IPS DF 19.7 (cell line): ENCODE measurements at regions not wholly inside any gene's neighbourhood (a gene's known extent, or its start where the extent isn't known, plus 50 kb on each side); places are given as distances from the start of the nearest gene placed in this dataset.
"Not testable (repeated sequence)": the region's sequence is repeated elsewhere in the genome, so short reads cannot be mapped to it uniquely, and the experiment has no call there.

Source experiments
- DNase-seq: peaks from one replicate; pipeline ENCODE4 v3.0.0-alpha.2; 2013; ENCODE audit warnings: low read depth, low spot score

- DNase-seq = no peak
These were observed 51.1 kb upstream of the MIER3 start for GRCh38 chr5:57002959-57003485.

- not testable (repeated sequence) for DNase-seq
These were observed 51.6 kb upstream of the MIER3 start for GRCh38 chr5:57003566-57003965.

GRCh38 chr5:57004800-57005199 lies 52.9 kb upstream of the MIER3 start:
- no peak for DNase-seq

DNA sequence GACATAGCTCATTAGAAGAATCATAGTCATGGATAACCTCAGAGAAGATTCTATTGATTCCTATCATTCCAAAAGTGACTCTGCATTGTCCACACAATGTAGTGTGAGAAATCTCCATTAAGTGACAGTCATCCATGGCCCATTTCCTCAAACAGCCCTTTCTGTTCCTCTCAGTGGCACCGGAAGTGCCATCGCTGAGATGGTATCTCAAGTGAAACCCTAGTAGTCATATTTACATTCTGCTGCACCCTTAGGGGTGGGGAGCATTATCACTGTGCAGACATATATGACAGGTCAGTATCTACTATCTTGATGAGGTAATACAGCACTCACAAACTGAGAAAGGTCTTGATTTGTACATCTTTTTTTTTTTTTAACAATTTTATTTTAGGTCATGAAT lies 55.4 kb upstream of the MIER3 start:
- no peak for DNase-seq

DNA sequence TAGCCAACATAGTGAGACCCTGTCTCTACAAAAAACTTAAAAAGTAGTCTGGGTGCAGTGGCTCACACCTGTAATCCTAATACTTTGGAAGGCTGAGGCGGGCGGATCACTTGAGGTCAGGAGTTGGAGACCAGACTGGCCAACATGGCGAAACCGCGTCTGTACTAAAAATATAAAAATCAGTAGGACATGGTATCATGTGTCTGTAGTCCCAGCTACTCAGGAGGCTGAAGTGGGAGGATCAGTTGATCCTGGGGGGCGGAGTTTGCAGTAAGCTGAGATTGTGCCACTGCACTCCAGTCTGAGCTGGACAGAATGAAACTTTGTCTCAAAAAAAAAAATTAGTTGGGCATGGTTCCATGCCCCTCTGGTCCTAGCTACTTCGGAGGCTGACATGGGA lies 57.9 kb upstream of the MIER3 start:
- DNase-seq = no peak

GRCh38 chr5:57010786-57011185 lies 58.9 kb upstream of the MIER3 start:
- no peak for DNase-seq

DNA sequence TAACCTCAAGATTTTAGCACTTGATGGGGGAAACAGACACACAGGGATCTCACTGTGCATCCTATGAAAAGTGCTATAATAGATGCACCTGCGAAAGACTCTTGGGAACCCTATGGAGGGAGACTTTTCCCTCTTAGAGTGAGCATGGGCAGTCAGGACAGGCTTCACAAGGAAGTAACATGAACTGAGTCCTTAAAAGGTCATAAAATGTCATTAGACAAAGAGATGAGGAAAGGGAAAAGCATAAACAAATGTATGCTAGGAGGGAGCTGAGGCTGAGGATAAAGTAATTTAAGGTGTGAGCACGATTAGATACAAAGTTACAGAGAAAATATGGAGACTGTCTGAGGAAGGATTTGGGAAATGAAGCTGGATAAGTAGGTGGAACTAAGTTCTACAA lies 60.6 kb upstream of the MIER3 start:
- DNase-seq = no peak

- no peak for DNase-seq
These were observed 74.0 kb upstream of the MIER3 start for GRCh38 chr5:57025961-57026360.

DNA sequence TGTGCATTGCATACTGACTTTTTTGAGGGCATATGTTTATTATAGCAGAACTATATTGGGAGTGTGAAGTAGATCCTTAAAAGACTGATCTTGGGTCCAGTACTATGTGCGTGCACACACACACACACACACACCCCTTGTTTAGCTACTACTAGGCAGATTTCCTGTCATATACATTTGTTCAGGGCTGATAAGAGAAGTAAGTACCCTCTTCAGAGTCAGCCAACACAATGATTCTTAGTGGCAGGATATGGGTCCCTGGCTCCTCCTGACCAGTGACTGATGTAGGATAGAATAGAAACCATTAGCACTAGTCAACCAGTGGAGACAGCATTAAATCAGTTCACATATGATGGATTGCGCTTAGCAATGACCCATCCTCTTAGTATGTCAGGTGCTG lies 76.2 kb upstream of the MIER3 start:
- DNase-seq = no peak

- DNase-seq = no peak
These were observed 80.2 kb upstream of the MIER3 start for GRCh38 chr5:57032151-57032551.

- DNase-seq = no peak
These were observed 81.2 kb upstream of the MIER3 start for GRCh38 chr5:57033103-57033502.

- DNase-seq = no peak
These were observed 81.6 kb upstream of the MIER3 start for GRCh38 chr5:57033503-57033902.

DNA sequence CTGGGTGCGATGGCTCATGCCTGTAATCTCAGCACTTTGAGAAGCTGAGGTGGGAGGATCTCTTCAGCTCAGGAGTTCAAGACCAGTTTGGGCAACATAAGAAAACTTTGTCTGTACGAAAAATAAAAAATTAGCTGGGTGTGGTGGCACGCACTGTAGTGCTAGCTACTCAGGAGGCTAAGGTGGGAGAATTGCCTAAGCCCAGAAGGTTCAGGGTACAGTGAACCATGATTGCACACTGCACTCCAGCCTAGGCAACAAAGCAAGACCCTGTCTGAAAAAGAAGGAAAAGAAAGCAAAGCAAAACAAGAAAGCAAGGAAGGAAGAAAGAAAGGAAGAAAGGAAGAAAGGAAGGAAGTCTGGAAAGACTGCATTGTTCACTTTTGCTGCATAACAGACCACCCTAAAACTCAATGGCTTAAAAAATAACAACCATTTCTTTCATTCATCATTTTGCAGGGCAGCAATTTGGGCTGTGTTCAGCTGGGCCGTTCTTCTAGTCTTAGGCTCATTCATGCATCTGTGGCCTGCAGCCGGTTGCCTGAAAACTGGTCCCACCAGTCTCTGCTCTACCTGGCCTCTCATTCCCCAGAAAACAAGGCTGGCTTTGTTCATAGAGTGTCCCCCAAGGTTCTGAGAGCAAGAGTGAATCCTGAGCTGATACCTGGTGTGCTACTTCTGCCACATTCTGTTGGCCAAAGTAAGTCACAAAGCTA lies 82.4 kb upstream of the MIER3 start:
- no peak for DNase-seq

- DNase-seq = no peak
These were observed 84.0 kb upstream of the MIER3 start for GRCh38 chr5:57035955-57036354.

DNA sequence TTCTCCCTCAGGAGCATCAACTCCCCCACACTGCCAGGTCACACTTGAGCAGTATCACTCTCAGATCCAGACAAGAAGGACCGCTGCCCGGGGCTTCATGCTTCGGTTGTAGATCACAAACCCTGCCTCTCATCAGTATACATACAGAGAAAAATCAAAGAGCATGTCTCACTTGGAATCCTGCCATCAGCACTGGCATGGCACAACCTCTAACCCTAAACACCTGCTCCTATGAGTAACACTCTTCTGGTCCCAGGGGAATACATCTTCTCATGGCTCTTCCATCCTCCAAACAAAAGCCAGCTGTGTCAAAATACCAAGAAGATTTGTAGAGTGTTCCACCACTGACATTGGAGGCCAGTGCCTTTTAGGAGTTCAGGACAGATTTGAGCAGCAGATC lies 84.8 kb upstream of the MIER3 start:
- DNase-seq = no peak

- DNase-seq = peak; percentile 20
These were observed 85.4 kb upstream of the MIER3 start for GRCh38 chr5:57037355-57037754.

DNA sequence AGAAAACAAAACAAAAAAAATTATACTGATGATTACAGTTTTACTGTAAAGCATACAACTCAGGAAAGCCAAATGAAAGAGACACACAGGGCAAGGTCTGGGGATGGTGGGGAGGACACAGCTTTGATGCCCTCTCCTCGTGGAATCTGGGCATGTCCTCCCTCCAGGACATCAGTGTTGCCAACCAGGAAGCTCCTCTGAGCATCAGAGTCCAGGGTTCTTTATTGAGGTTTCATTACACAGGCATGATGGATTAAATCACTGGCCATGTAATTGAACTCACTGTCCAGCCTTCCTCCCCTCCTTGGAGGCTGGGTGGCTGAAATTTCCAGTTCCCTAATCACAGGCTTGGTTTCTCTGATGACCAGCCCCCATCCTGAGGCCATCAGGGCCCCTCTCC lies 89.6 kb upstream of the MIER3 start:
- no peak for DNase-seq

- DNase-seq = no peak
These were observed 90.6 kb upstream of the MIER3 start for GRCh38 chr5:57042524-57042931.

DNA sequence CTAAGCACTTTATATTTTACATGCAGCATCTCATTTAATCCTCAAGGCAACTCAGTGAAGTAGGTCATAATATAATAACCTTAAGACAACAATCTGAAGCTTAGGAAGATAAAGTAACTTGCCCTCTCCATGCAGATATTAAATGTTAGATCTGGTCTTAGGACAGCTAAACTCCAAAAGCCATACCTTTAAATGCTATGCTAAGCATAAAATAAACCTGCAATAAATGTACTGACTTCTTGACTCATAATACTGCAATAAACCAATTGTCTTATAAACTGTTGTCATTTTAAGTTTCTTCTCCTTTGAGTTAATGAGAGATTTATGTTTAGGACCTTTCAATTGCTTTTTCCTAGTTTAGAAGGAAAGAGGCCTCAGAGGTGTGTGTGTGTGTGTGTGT lies 102.2 kb upstream of the MIER3 start:
- no peak for DNase-seq

DNA sequence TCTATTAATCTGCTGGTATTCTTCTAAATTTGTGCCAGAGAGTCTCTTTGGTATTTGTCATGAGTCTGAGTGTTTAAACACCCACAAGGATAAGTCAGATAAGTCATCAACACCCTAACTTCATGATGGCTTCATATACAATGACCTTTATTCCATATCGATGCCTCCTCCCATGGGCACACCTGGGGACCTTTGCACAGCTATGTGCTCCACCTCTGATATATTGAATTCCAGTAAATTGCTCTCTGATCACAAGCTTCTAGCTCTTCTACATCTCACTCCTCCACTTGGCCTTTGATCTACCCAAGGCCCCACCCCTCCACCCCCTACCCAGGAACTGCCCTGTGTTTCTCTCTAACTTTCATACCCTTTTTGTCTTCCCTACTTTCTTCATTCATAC lies 102.7 kb upstream of the MIER3 start:
- no peak for DNase-seq

DNA sequence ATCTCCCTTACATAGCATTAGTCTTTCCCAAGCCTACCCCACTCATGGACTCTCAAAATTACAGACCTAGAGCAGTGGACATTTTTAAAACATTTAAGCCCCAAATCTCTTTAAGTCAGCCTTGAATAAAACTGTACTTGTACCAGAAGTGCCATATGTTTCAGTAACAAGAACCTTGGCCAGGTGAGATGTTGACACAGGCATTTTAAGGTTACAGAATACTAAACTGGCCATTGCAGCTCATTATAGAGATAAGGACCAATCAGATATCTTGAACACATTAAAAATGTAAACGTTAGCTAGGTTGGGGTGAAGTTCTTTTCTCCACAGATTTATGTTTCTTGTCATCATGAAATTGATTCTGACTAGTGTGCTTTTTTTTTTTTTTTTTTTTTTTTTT lies 103.8 kb upstream of the MIER3 start:
- DNase-seq = no peak

DNA sequence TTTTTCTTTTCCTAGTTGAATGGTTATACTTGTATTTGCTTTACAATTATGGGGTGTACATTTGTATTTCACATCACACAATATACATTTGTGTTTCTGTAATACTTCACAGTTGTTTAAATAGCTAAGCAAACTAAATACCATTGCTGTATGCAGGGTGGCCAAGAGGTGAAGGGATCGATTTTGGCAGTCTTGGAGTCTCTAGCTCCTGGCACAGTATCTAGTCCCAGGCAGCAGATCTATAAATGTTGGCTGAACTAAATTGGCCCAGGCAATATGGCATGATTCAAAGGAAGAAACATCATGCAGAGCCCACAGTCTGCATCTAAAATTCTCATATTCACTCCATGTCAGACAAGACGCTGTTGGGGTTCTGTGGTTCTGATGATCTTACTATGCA lies 110.1 kb upstream of the GPBP1 start:
- no peak for DNase-seq

DNA sequence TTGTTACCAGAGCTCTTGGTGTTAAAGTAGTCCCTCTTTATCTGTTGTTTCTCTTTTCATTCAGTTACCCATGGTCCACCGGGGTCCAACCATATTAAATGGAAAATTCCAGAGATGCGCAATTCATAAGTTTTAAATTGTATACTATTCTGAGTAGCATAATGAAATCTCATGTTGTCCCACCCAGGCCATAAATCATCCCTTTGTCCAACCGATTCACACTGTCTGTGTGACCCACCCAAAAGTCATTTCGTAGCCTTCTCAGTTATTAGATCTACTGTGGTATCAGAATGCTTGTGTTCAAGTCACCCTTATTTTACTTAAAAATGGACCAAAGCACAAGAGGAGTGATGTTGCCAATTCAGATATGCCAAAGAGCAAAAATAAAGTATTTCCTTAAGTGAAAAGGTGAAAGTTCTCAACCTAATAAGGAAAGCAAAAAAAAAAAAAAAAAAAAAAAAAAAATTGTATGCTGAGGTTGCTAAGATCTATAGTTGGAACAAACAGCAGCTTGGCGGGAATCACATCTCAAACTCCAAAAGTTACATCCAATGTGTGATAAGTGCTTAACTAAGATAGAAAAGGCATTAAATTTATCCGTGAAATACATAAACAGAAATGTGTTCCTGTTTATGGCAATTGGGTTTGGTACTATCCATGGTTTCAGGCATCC lies 106.8 kb upstream of the GPBP1 start:
- DNase-seq = no peak

- DNase-seq = no peak
These were observed 106.3 kb upstream of the GPBP1 start for GRCh38 chr5:57067597-57067924.
